PC-9 (cell line): ENCODE measurements at regions not wholly inside any gene's neighbourhood (a gene's known extent, or its start where the extent isn't known, plus 50 kb on each side); places are given as distances from the start of the nearest gene placed in this dataset.

Experiments used
- BruUV-seq: library from RNA; stranded (reverse); fragments of 400-500 nt; replicated peaks from 2 replicates; lab custom pipeline; 2021; lab: Mats Ljungman, UMichigan
- CTCF ChIA-PET: fragments of 300-600 bp; sonication (Branson Sonifier 250); formaldehyde crosslinking; loops from one replicate; lab custom pipeline; 2022; ENCODE audit warnings: antibody characterized with exemption; lab: Charles Lee
- POLR2A ChIA-PET: fragments of 300-600 bp; sonication (Branson Sonifier 250); formaldehyde crosslinking; loops from one replicate; lab custom pipeline; 2022; ENCODE audit warnings: antibody characterized with exemption; ENCODE audit not compliant: unreplicated experiment; lab: Charles Lee
- DNase-seq, 2 experiments: peaks; one replicate each; pipeline versions ENCODE4 v3.0.0 to v3.0.0-alpha.2; 2015 to 2022; ENCODE audit warnings: mixed read lengths in 1 of 2
- H2AFZ ChIP-seq: fragments of 200-600 bp; sonication (generic); 2 replicates; pipeline ENCODE4 v1.8.1; 2017; ENCODE audit warnings: antibody characterized with exemption
- H3F3A ChIP-seq: fragments of 200-600 bp; sonication (generic); 2 replicates; pipeline ENCODE4 v1.8.1; 2017; ENCODE audit warnings: antibody characterized with exemption, mild to moderate bottlenecking, low read depth; ENCODE audit not compliant: insufficient read depth
- H3K27ac ChIP-seq: fragments of 200-600 bp; sonication (generic); 2 replicates; pipeline ENCODE4 v1.6.1; 2016; ENCODE audit warnings: mixed run types
- H3K27me3 ChIP-seq: fragments of 200-600 bp; sonication (generic); 2 replicates; pipeline ENCODE4 v1.6.1; 2016; ENCODE audit warnings: low read depth, mixed run types; ENCODE audit not compliant: insufficient read depth
- H3K36me3 ChIP-seq: fragments of 200-600 bp; sonication (generic); 2 replicates; pipeline ENCODE4 v1.6.1; 2016; ENCODE audit warnings: low read depth, mixed run types
- H3K4me1 ChIP-seq: fragments of 200-600 bp; sonication (generic); replicated peaks from 2 replicates; pipeline ENCODE4 v1.6.1; 2016; ENCODE audit warnings: mixed run types; ENCODE audit not compliant: insufficient read depth
- H3K4me2 ChIP-seq: fragments of 200-600 bp; sonication (generic); 2 replicates; pipeline ENCODE4 v1.6.1; 2017; ENCODE audit warnings: mixed run types
- H3K4me3 ChIP-seq: fragments of 200-600 bp; sonication (generic); 2 replicates; pipeline ENCODE4 v1.6.1; 2016; ENCODE audit warnings: mixed run types
- H3K79me2 ChIP-seq: fragments of 200-600 bp; sonication (generic); 2 replicates; pipeline ENCODE4 v1.6.1; 2017; ENCODE audit warnings: low read depth, mixed run types
- H3K9me2 ChIP-seq: fragments of 200-600 bp; sonication (generic); 2 replicates; pipeline ENCODE4 v1.8.1; 2017; ENCODE audit warnings: mild to moderate bottlenecking; ENCODE audit not compliant: insufficient read depth
- H3K9me3 ChIP-seq: fragments of 200-600 bp; sonication (generic); 2 replicates; pipeline ENCODE4 v1.8.1; 2016; ENCODE audit warnings: low read depth; ENCODE audit not compliant: insufficient read depth
- H4K20me1 ChIP-seq: fragments of 200-600 bp; sonication (generic); 2 replicates; pipeline ENCODE4 v1.8.1; 2017; ENCODE audit not compliant: insufficient read depth
- EZH2 ChIP-seq: fragments of 200-600 bp; sonication (generic); IDR thresholded peaks from 2 replicates; pipeline ENCODE4 v1.8.0; 2017; ENCODE audit warnings: antibody characterized with exemption, low read depth
- intact Hi-C: fragments of 100-400 bp; cut with micrococcal nuclease; formaldehyde crosslinking; loops from one replicate; pipeline ENCODE4 v1.10.0; 2022; ENCODE audit not compliant: unreplicated experiment
- TF ChIP-seq, protein P1 (sequence below): fragments of 200-600 bp; sonication (generic); conservative IDR thresholded peaks from 2 replicates; pipeline ENCODE4 v1.6.1; 2017; ENCODE audit warnings: mixed run types, antibody characterized with exemption, mild to moderate bottlenecking, moderate library complexity

DNA sequence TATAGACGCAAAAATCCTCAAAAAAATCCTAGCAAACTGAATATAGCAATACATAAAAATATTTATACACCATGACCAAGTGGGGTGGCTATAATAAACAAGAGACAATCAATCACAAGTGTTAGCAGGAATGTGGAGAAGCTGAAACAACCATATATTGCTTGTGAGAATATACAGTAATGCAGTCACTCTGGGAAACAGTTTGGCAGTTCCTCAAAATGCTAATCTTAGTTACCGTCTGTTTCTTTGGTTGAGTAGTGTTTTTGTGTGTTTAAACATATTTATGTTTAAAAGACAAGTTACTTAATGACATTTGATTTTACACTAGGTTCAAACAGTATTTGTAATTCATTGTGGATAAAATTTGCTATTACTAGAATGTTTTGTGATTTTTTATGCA is 792.0 kb downstream of the LTN1 start:
- no peak for DNase-seq
- Histone ChIP-seq H3K36me3 (no peaks in the 10 kb centered on the region), H3K4me3 (no peak overlapping the region), H2AFZ (no peak overlapping the region), H3K27ac (no peak overlapping the region), H3K4me2 (no peak overlapping the region), H3K9me3 (no peaks in the 10 kb centered on the region), H3K4me1 (no peaks in the 10 kb centered on the region), H4K20me1 (no peaks in the 10 kb centered on the region), H3K79me2 (no peaks in the 10 kb centered on the region), H3K27me3 (no peaks in the 10 kb centered on the region), H3F3A (no peaks in the 10 kb centered on the region), H3K9me2 (no peaks in the 10 kb centered on the region)
- ChIA-PET POLR2A (no interaction called here), CTCF (no interaction called here)
- BruUV-seq: no TSS peak
- intact Hi-C loops: no loop called here
- TF ChIP-seq, protein P1, sequence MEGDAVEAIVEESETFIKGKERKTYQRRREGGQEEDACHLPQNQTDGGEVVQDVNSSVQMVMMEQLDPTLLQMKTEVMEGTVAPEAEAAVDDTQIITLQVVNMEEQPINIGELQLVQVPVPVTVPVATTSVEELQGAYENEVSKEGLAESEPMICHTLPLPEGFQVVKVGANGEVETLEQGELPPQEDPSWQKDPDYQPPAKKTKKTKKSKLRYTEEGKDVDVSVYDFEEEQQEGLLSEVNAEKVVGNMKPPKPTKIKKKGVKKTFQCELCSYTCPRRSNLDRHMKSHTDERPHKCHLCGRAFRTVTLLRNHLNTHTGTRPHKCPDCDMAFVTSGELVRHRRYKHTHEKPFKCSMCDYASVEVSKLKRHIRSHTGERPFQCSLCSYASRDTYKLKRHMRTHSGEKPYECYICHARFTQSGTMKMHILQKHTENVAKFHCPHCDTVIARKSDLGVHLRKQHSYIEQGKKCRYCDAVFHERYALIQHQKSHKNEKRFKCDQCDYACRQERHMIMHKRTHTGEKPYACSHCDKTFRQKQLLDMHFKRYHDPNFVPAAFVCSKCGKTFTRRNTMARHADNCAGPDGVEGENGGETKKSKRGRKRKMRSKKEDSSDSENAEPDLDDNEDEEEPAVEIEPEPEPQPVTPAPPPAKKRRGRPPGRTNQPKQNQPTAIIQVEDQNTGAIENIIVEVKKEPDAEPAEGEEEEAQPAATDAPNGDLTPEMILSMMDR: no peak
- no peak for TF ChIP-seq EZH2

DNA sequence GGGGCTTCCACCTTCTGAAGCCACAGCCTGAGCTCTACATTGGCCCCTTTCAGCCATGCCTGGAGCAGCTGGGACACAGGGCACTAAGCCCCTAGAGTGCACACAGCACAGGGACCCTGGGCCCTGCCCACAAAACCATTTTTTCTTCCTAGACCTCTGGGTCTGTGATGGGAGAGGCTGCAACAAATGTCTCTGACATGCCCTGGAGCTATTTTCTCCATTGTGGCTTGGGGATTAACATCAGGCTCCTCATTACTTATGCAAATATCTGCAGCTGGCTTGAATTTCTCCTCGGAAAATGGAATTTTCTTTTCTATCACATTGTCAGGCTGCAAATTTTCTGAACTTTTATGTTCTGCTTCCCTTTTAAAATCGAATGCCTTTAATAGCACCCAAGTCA is 795.7 kb downstream of the LTN1 start:
- H3K9me3 ChIP-seq: no peaks in the 10 kb centered on the region
- BruUV-seq: no TSS peak
- H3K36me3 ChIP-seq: no peaks in the 10 kb centered on the region
- intact Hi-C loops: no loop called here
- H3F3A ChIP-seq: no peaks in the 10 kb centered on the region
- no peaks in the 10 kb centered on the region for H4K20me1 ChIP-seq
- ChIA-PET CTCF (no interaction called here), POLR2A (no interaction called here)
- no peak overlapping the region for H2AFZ ChIP-seq
- H3K9me2 ChIP-seq: no peaks in the 10 kb centered on the region
- no peak overlapping the region for H3K4me2 ChIP-seq
- TF ChIP-seq EZH2: no peak
- TF ChIP-seq, protein P1: no peak
- H3K27me3 ChIP-seq: no peaks in the 10 kb centered on the region
- no peaks in the 10 kb centered on the region for H3K4me1 ChIP-seq
- no peak overlapping the region for H3K27ac ChIP-seq
- no peak for DNase-seq
- H3K4me3 ChIP-seq: no peak overlapping the region
- H3K79me2 ChIP-seq: no peaks in the 10 kb centered on the region

DNA sequence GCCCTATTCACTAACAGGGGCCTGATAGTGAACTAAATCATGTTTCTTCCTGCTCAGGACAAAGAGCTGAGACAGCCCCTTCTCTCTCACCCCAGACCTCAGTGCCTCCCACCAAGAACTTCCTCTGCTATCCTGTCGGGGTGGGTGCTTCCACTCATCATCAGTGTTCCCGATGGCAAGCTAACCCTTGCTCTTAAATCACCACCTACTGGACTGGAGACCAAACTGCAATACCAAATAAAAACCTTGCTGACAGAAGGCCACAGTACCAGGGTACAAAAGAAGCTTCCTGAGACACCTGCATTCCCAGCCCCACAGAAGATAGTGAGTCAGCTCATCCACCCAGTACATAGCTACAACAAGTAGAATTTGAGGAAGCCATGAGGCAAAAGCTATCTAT is 799.5 kb downstream of the LTN1 start:
- Histone ChIP-seq H3F3A (no peaks in the 10 kb centered on the region), H3K9me2 (no peaks in the 10 kb centered on the region), H3K79me2 (no peaks in the 10 kb centered on the region), H3K4me3 (no peak overlapping the region), H2AFZ (no peak overlapping the region), H3K4me2 (no peak overlapping the region), H3K27me3 (no peaks in the 10 kb centered on the region), H3K36me3 (no peaks in the 10 kb centered on the region), H3K27ac (no peak overlapping the region), H3K4me1 (no peaks in the 10 kb centered on the region), H3K9me3 (no peaks in the 10 kb centered on the region), H4K20me1 (no peaks in the 10 kb centered on the region)
- BruUV-seq: no TSS peak
- ChIA-PET POLR2A (no interaction called here), CTCF (no interaction called here)
- TF ChIP-seq, protein P1: no peak
- no peak for TF ChIP-seq EZH2
- DNase-seq: no peak
- intact Hi-C loops: no loop called here
